Ascending aorta (tissue), 2 donors: ENCODE measurements at regions not wholly inside any gene's neighbourhood (a gene's known extent, or its start where the extent isn't known, plus 50 kb on each side); places are given as distances from the start of the nearest gene placed in this dataset.

Experiments used
- DNase-seq, 2 donors: peaks; one replicate each; pipeline ENCODE4 v3.0.0-alpha.2; 2019; ENCODE audit warnings: low spot score in 2 of 2
- H3K27ac ChIP-seq, 2 donors: fragments of 200-600 bp; sonication (generic); one replicate each; pipeline ENCODE4 v1.5.1; 2016 to 2017; ENCODE audit warnings: mild to moderate bottlenecking in 1 of 2
- H3K27me3 ChIP-seq: fragments of 200-600 bp; sonication (generic); one replicate; pipeline ENCODE4 v1.5.1; 2017
- H3K36me3 ChIP-seq, 2 donors: fragments of 200-600 bp; sonication (generic); one replicate each; pipeline ENCODE4 v1.5.1; 2016
- H3K4me1 ChIP-seq, 2 donors: fragments of 200-600 bp; sonication (generic); one replicate each; pipeline ENCODE4 v1.5.1; 2016 to 2017; ENCODE audit warnings: mild to moderate bottlenecking in 1 of 2
- H3K4me3 ChIP-seq, 2 donors: fragments of 200-600 bp; sonication (generic); one replicate each; pipeline ENCODE4 v1.5.1; 2016 to 2017; ENCODE audit warnings: mild to moderate bottlenecking in 1 of 2
- H3K9me3 ChIP-seq, 2 donors: fragments of 200-600 bp; sonication (generic); one replicate each; pipeline ENCODE4 v1.5.1; 2016
- CTCF ChIP-seq, 3 experiments: fragments of 200-600 bp in 2 of 3; fragments of 450-650 bp in 1 of 3; sonication (generic) in 2 of 3; IDR thresholded peaks; one replicate each; pipeline ENCODE4 v1.5.1; 2016 to 2019; ENCODE audit warnings: antibody characterized with exemption in 3 of 3, mild to moderate bottlenecking in 1 of 3, moderate library complexity in 1 of 3
- intact Hi-C: fragments of 100-400 bp; cut with DNase I; formaldehyde crosslinking; loops from one replicate; pipeline ENCODE4 v1.15.1; 2023

GRCh38 chr4:13706716-13707115 lies 79.2 kb upstream of the BOD1L1 start:
- no peaks in the 10 kb centered on the region for H3K4me1 ChIP-seq
- no peak overlapping the region for H3K27ac ChIP-seq
- H3K36me3 ChIP-seq: no peaks in the 10 kb centered on the region
- H3K27me3 ChIP-seq: no peaks in the 10 kb centered on the region
- intact Hi-C loops: no loop called here
- DNase-seq: no peak
- no peak overlapping the region for H3K4me3 ChIP-seq
- no peak for TF ChIP-seq CTCF (IDR thresholded peaks at IDR 0.05)
- H3K9me3 ChIP-seq: no peaks in the 10 kb centered on the region

- no peaks in the 10 kb centered on the region for H3K4me1 ChIP-seq
- no peaks in the 10 kb centered on the region for H3K27me3 ChIP-seq
- no peak for TF ChIP-seq CTCF (IDR thresholded peaks at IDR 0.05)
- no peaks in the 10 kb centered on the region for H3K9me3 ChIP-seq
- no peak overlapping the region for H3K4me3 ChIP-seq
- no peak for DNase-seq
- H3K27ac ChIP-seq: no peak overlapping the region
- H3K36me3 ChIP-seq: no peaks in the 10 kb centered on the region
- intact Hi-C loops: no loop called here
These were observed 82.8 kb upstream of the BOD1L1 start for GRCh38 chr4:13710246-13710885.

- Histone ChIP-seq H3K36me3 (no peaks in the 10 kb centered on the region), H3K27me3 (no peaks in the 10 kb centered on the region), H3K4me1 (no peaks in the 10 kb centered on the region), H3K4me3 (no peak overlapping the region), H3K27ac (no peak overlapping the region), H3K9me3 (no peaks in the 10 kb centered on the region)
- no peak for DNase-seq
- TF ChIP-seq CTCF (IDR thresholded peaks at IDR 0.05): no peak
- intact Hi-C loops: no loop called here
These were observed 83.8 kb upstream of the BOD1L1 start for GRCh38 chr4:13711233-13711785.

- Histone ChIP-seq H3K4me1 (no peaks in the 10 kb centered on the region), H3K9me3 (no peaks in the 10 kb centered on the region), H3K36me3 (no peaks in the 10 kb centered on the region), H3K4me3 (no peak overlapping the region), H3K27me3 (no peaks in the 10 kb centered on the region), H3K27ac (no peak overlapping the region)
- intact Hi-C loops: no loop called here
- no peak for TF ChIP-seq CTCF (IDR thresholded peaks at IDR 0.05)
- no peak for DNase-seq
These were observed 94.4 kb upstream of the BOD1L1 start for GRCh38 chr4:13721894-13722293.

- Histone ChIP-seq H3K27me3 (no peaks in the 10 kb centered on the region), H3K4me1 (no peaks in the 10 kb centered on the region), H3K4me3 (no peak overlapping the region), H3K27ac (no peak overlapping the region), H3K9me3 (no peaks in the 10 kb centered on the region), H3K36me3 (no peaks in the 10 kb centered on the region)
- no peak for DNase-seq
- intact Hi-C loops: no loop called here
- no peak for TF ChIP-seq CTCF (IDR thresholded peaks at IDR 0.05)
These were observed 95.1 kb upstream of the BOD1L1 start for GRCh38 chr4:13722649-13723048.

GRCh38 chr4:13728761-13729160 lies 101.2 kb upstream of the BOD1L1 start:
- H3K9me3 ChIP-seq: no peaks in the 10 kb centered on the region
- no peaks in the 10 kb centered on the region for H3K4me1 ChIP-seq
- TF ChIP-seq CTCF (IDR thresholded peaks at IDR 0.05): no peak
- intact Hi-C loops: no loop called here
- H3K27me3 ChIP-seq: no peaks in the 10 kb centered on the region
- no peaks in the 10 kb centered on the region for H3K36me3 ChIP-seq
- H3K27ac ChIP-seq: no peak overlapping the region
- no peak for DNase-seq
- H3K4me3 ChIP-seq: no peak overlapping the region
